CD8-positive, alpha-beta memory T cell (primary cell): ENCODE measurements at regions not wholly inside any gene's neighbourhood (a gene's known extent, or its start where the extent isn't known, plus 50 kb on each side); places are given as distances from the start of the nearest gene placed in this dataset.

ENCODE experiments used
- CTCF ChIA-PET: fragments of 350-600 bp; sonication (Branson Sonifier 250); formaldehyde crosslinking; loops from one replicate; lab custom pipeline; 2021; ENCODE audit warnings: antibody characterized with exemption; lab: Charles Lee
- POLR2A ChIA-PET: fragments of 350-600 bp; sonication (Branson Sonifier 250); formaldehyde crosslinking; loops from one replicate; lab custom pipeline; 2021; ENCODE audit warnings: antibody characterized with exemption; lab: Charles Lee
- DNase-seq, 5 donors: peaks; one replicate each; pipeline versions ENCODE4 v3.0.0 to v3.0.0-alpha.2; 2020 to 2022; ENCODE audit warnings: mixed read lengths in 1 of 5
- H3K27ac ChIP-seq: one replicate; pipeline ENCODE4 v1.7.0; 2013; ENCODE audit warnings: low read depth, mild to moderate bottlenecking, low read length, moderate library complexity
- H3K27me3 ChIP-seq: 2 replicates; pipeline ENCODE4 v1.7.0; 2013; ENCODE audit warnings: low read length, mild to moderate bottlenecking; ENCODE audit not compliant: insufficient read depth, poor library complexity, severe bottlenecking
- H3K36me3 ChIP-seq: 2 replicates; pipeline ENCODE4 v1.7.0; 2013; ENCODE audit warnings: mild to moderate bottlenecking, low read length, moderate library complexity; ENCODE audit not compliant: insufficient read depth
- H3K4me1 ChIP-seq: 2 replicates; pipeline ENCODE4 v1.7.0; 2013; ENCODE audit warnings: mild to moderate bottlenecking, low read length, moderate library complexity; ENCODE audit not compliant: insufficient read depth
- H3K4me3 ChIP-seq: 2 replicates; pipeline ENCODE4 v1.7.0; 2013; ENCODE audit warnings: mild to moderate bottlenecking, low read length
- H3K9me3 ChIP-seq: 2 replicates; pipeline ENCODE4 v1.7.0; 2013; ENCODE audit warnings: mild to moderate bottlenecking, low read length
- H3K27ac Mint-ChIP-seq, 8 donors: one replicate each; pipeline ENCODE4 v1.8.0; 2020 to 2021; ENCODE audit warnings: mixed read lengths in 8 of 8, mild to moderate bottlenecking in 6 of 8, inconsistent platforms in 3 of 8, moderate library complexity in 3 of 8
- H3K27me3 Mint-ChIP-seq, 2 donors: one replicate each; pipeline ENCODE4 v1.8.0; 2020 to 2021; ENCODE audit warnings: mixed read lengths in 2 of 2, mild to moderate bottlenecking in 1 of 2, moderate library complexity in 1 of 2
- H3K36me3 Mint-ChIP-seq, 3 donors: one replicate each; pipeline ENCODE4 v1.8.0; 2020 to 2021; ENCODE audit warnings: mixed read lengths in 3 of 3, inconsistent platforms in 1 of 3, mild to moderate bottlenecking in 1 of 3
- H3K4me1 Mint-ChIP-seq, 3 donors: one replicate each; pipeline ENCODE4 v1.8.0; 2020 to 2021; ENCODE audit warnings: mixed read lengths in 3 of 3, inconsistent platforms in 1 of 3, mild to moderate bottlenecking in 1 of 3
- H3K4me3 Mint-ChIP-seq, 7 donors: one replicate each; pipeline ENCODE4 v1.8.0; 2020 to 2021; ENCODE audit warnings: mixed read lengths in 7 of 7, mild to moderate bottlenecking in 6 of 7, moderate library complexity in 4 of 7, inconsistent platforms in 2 of 7
- H3K9me3 Mint-ChIP-seq, 5 donors: one replicate each; pipeline ENCODE4 v1.8.0; 2020 to 2022; ENCODE audit warnings: mixed read lengths in 5 of 5, mild to moderate bottlenecking in 3 of 5, moderate library complexity in 2 of 5, inconsistent platforms in 1 of 5

- no peaks in the 10 kb centered on the region for H3K36me3 ChIP-seq
- no peaks in the 10 kb centered on the region for H3K27me3 ChIP-seq
- H3K4me3 Mint-ChIP-seq = no peak overlapping the region
- no peak overlapping the region for H3K4me3 ChIP-seq
- H3K27ac Mint-ChIP-seq = no peak overlapping the region
- H3K4me1 Mint-ChIP-seq = no peaks in the 10 kb centered on the region
- H3K9me3 Mint-ChIP-seq = peaks cover 0 to 8% (median 0%) of the 10 kb centered on the region in 5 donors
- H3K27me3 Mint-ChIP-seq = peaks cover 0 to 3% of the 10 kb centered on the region in 2 donors
- POLR2A ChIA-PET = no interaction called here
- no peak overlapping the region for H3K27ac ChIP-seq
- no peaks in the 10 kb centered on the region for H3K36me3 Mint-ChIP-seq
- no peaks in the 10 kb centered on the region for H3K4me1 ChIP-seq
- DNase-seq = no peak
- CTCF ChIA-PET = no interaction called here
- no peaks in the 10 kb centered on the region for H3K9me3 ChIP-seq
Measured at GRCh38 chr18:10317864-10318690, 136.4 kb upstream of the APCDD1 start.

- no peak for DNase-seq
- Mint-ChIP-seq H3K4me3 (no peak overlapping the region), H3K4me1 (no peaks in the 10 kb centered on the region)
Measured at GRCh38 chr18:10318691-10318970, 135.8 kb upstream of the APCDD1 start.

GRCh38 chr18:10319026-10319425 lies 135.4 kb upstream of the APCDD1 start:
- no peak overlapping the region for H3K27ac ChIP-seq
- H3K4me3 Mint-ChIP-seq = no peak overlapping the region
- H3K27ac Mint-ChIP-seq = no peak overlapping the region
- no peaks in the 10 kb centered on the region for H3K36me3 ChIP-seq
- no peaks in the 10 kb centered on the region for H3K9me3 ChIP-seq
- H3K9me3 Mint-ChIP-seq = peaks cover 0 to 8% (median 0%) of the 10 kb centered on the region in 5 donors
- H3K4me1 Mint-ChIP-seq = no peaks in the 10 kb centered on the region
- no peaks in the 10 kb centered on the region for H3K36me3 Mint-ChIP-seq
- no peak for DNase-seq
- CTCF ChIA-PET = no interaction called here
- H3K4me1 ChIP-seq = no peaks in the 10 kb centered on the region
- peaks cover 0 to 3% of the 10 kb centered on the region in 2 donors for H3K27me3 Mint-ChIP-seq
- no peaks in the 10 kb centered on the region for H3K27me3 ChIP-seq
- POLR2A ChIA-PET = no interaction called here
- H3K4me3 ChIP-seq = no peak overlapping the region

More at GRCh38 chr18:10318691-10318970, 135.8 kb upstream of the APCDD1 start:
- Mint-ChIP-seq H3K27me3 (peaks cover 0 to 3% of the 10 kb centered on the region in 2 donors), H3K36me3 (no peaks in the 10 kb centered on the region), H3K9me3 (peaks cover 0 to 8% (median 0%) of the 10 kb centered on the region in 5 donors), H3K27ac (no peak overlapping the region)
- Histone ChIP-seq H3K9me3 (no peaks in the 10 kb centered on the region), H3K27me3 (no peaks in the 10 kb centered on the region), H3K36me3 (no peaks in the 10 kb centered on the region), H3K4me1 (no peaks in the 10 kb centered on the region), H3K4me3 (no peak overlapping the region), H3K27ac (no peak overlapping the region)
- ChIA-PET CTCF (no interaction called here), POLR2A (no interaction called here)

- Mint-ChIP-seq H3K4me1 (no peaks in the 10 kb centered on the region), H3K27me3 (peaks cover 0 to 1% of the 10 kb centered on the region in 2 donors), H3K9me3 (peaks cover 0 to 7% (median 0%) of the 10 kb centered on the region in 5 donors), H3K36me3 (no peaks in the 10 kb centered on the region), H3K4me3 (no peak overlapping the region), H3K27ac (peak overlapping the region in 1 of 8 donors; percentile 17)
- CTCF ChIA-PET = no interaction called here
- Histone ChIP-seq H3K27ac (no peak overlapping the region), H3K4me3 (no peak overlapping the region), H3K9me3 (no peaks in the 10 kb centered on the region), H3K27me3 (no peaks in the 10 kb centered on the region), H3K4me1 (no peaks in the 10 kb centered on the region), H3K36me3 (no peaks in the 10 kb centered on the region)
- DNase-seq = no peak
- POLR2A ChIA-PET = no interaction called here
Measured at GRCh38 chr18:10319914-10320600, 134.4 kb upstream of the APCDD1 start.

- ChIA-PET CTCF (no interaction called here), POLR2A (no interaction called here)
- no peak overlapping the region for H3K4me3 ChIP-seq
- DNase-seq = no peak
- Mint-ChIP-seq H3K4me1 (no peaks in the 10 kb centered on the region), H3K9me3 (peaks cover 0 to 4% (median 0%) of the 10 kb centered on the region in 5 donors), H3K36me3 (no peaks in the 10 kb centered on the region), H3K4me3 (no peak overlapping the region), H3K27ac (no peak overlapping the region), H3K27me3 (peaks cover 0 to 1% of the 10 kb centered on the region in 2 donors)
- H3K27me3 ChIP-seq = no peaks in the 10 kb centered on the region
- H3K9me3 ChIP-seq = no peaks in the 10 kb centered on the region
- no peaks in the 10 kb centered on the region for H3K4me1 ChIP-seq
- no peaks in the 10 kb centered on the region for H3K36me3 ChIP-seq
- H3K27ac ChIP-seq = no peak overlapping the region
Measured at GRCh38 chr18:10320791-10321190, 133.6 kb upstream of the APCDD1 start.

GRCh38 chr18:10321576-10321975 lies 132.9 kb upstream of the APCDD1 start:
- Mint-ChIP-seq H3K9me3 (peaks cover 0 to 3% (median 0%) of the 10 kb centered on the region in 5 donors), H3K4me3 (no peak overlapping the region), H3K4me1 (no peaks in the 10 kb centered on the region), H3K27ac (no peak overlapping the region), H3K27me3 (peaks cover 0 to 1% of the 10 kb centered on the region in 2 donors), H3K36me3 (no peaks in the 10 kb centered on the region)
- H3K4me3 ChIP-seq = no peak overlapping the region
- DNase-seq = no peak
- H3K4me1 ChIP-seq = no peaks in the 10 kb centered on the region
- no peak overlapping the region for H3K27ac ChIP-seq
- no peaks in the 10 kb centered on the region for H3K9me3 ChIP-seq
- ChIA-PET CTCF (no interaction called here), POLR2A (no interaction called here)
- H3K27me3 ChIP-seq = no peaks in the 10 kb centered on the region
- H3K36me3 ChIP-seq = no peaks in the 10 kb centered on the region

GRCh38 chr18:10322004-10322403 lies 132.4 kb upstream of the APCDD1 start:
- peaks cover 0 to under 1% (median 0%) of the 10 kb centered on the region in 5 donors for H3K9me3 Mint-ChIP-seq
- H3K36me3 ChIP-seq = no peaks in the 10 kb centered on the region
- POLR2A ChIA-PET = no interaction called here
- peak overlapping the region in 1 of 8 donors; percentile 2 for H3K27ac Mint-ChIP-seq
- no peak overlapping the region for H3K27ac ChIP-seq
- no peak for DNase-seq
- no peaks in the 10 kb centered on the region for H3K9me3 ChIP-seq
- no peak overlapping the region for H3K4me3 Mint-ChIP-seq
- no peak overlapping the region for H3K4me3 ChIP-seq
- H3K27me3 Mint-ChIP-seq = peaks cover 0 to 1% of the 10 kb centered on the region in 2 donors
- no peaks in the 10 kb centered on the region for H3K4me1 ChIP-seq
- H3K27me3 ChIP-seq = no peaks in the 10 kb centered on the region
- H3K4me1 Mint-ChIP-seq = no peaks in the 10 kb centered on the region
- CTCF ChIA-PET = no interaction called here
- H3K36me3 Mint-ChIP-seq = no peaks in the 10 kb centered on the region

GRCh38 chr18:10322435-10322834 lies 132.0 kb upstream of the APCDD1 start:
- DNase-seq = no peak
- H3K4me3 ChIP-seq = no peak overlapping the region
- H3K4me3 Mint-ChIP-seq = no peak overlapping the region
- H3K4me1 ChIP-seq = no peaks in the 10 kb centered on the region
- H3K36me3 ChIP-seq = no peaks in the 10 kb centered on the region
- H3K27ac Mint-ChIP-seq = no peak overlapping the region
- ChIA-PET CTCF (interaction anchor here (1.3 kb wide), 1 partner anchor 10 kb away, joined by 3 read pairs; no protein-coding TSS in a partner anchor), POLR2A (no interaction called here)
- H3K36me3 Mint-ChIP-seq = no peaks in the 10 kb centered on the region
- peaks cover 0 to 1% of the 10 kb centered on the region in 2 donors for H3K27me3 Mint-ChIP-seq
- H3K9me3 Mint-ChIP-seq = no peaks in the 10 kb centered on the region
- H3K27ac ChIP-seq = no peak overlapping the region
- H3K27me3 ChIP-seq = no peaks in the 10 kb centered on the region
- H3K9me3 ChIP-seq = no peaks in the 10 kb centered on the region
- no peaks in the 10 kb centered on the region for H3K4me1 Mint-ChIP-seq
